Prostate gland (tissue), 2 donors: ENCODE measurements at regions not wholly inside any gene's neighbourhood (a gene's known extent, or its start where the extent isn't known, plus 50 kb on each side); places are given as distances from the start of the nearest gene placed in this dataset.

ENCODE experiments used
- DNase-seq: peaks from one replicate; pipeline ENCODE4 v3.0.0-alpha.2; 2019; ENCODE audit warnings: low spot score
- H3K27ac ChIP-seq, 2 donors: fragments of 200-600 bp; sonication (generic); 2 replicates each; pipeline ENCODE4 v1.5.1; 2017 to 2019
- H3K27me3 ChIP-seq: fragments of 200-600 bp; sonication (generic); replicated peaks from 2 replicates; pipeline ENCODE4 v1.5.1; 2019; ENCODE audit not compliant: insufficient read depth
- H3K36me3 ChIP-seq, 2 donors: fragments of 200-600 bp; sonication (generic); 1 replicate in 1 of 2; 2 replicates in 1 of 2; pipeline versions ENCODE4 v1.5.1 to v1.8.1; 2017 to 2019
- H3K4me1 ChIP-seq: fragments of 200-600 bp; sonication (generic); replicated peaks from 2 replicates; pipeline ENCODE4 v1.5.1; 2019
- H3K4me3 ChIP-seq, 2 donors: fragments of 200-600 bp; sonication (generic); 2 replicates each; pipeline ENCODE4 v1.5.1; 2017 to 2019
- H3K9me3 ChIP-seq: fragments of 200-600 bp; sonication (generic); 2 replicates; pipeline ENCODE4 v1.5.1; 2017
- POLR2A ChIP-seq: fragments of 450-650 bp; IDR thresholded peaks from one replicate; pipeline ENCODE4 v1.6.1; 2016; ENCODE audit warnings: antibody characterized with exemption, mild to moderate bottlenecking
- POLR2AphosphoS5 ChIP-seq: sonication (generic); formaldehyde crosslinking; IDR thresholded peaks from one replicate; pipeline ENCODE4 v1.6.1; 2017; ENCODE audit warnings: antibody characterized with exemption
- WGBS: methylation state at CpG from one replicate; pipeline ENCODE4 v1.1.5; 2018; 5-methylcytosine and 5-hydroxymethylcytosine counted together
- intact Hi-C: fragments of 100-400 bp; cut with DNase I; formaldehyde crosslinking; loops from one replicate; pipeline ENCODE4 v1.14.2; 2022
- TF ChIP-seq, protein P1 (sequence below), 4 experiments: fragments of 200-600 bp in 2 of 4; fragments of 450-650 bp in 2 of 4; sonication (generic) in 2 of 4; IDR thresholded peaks; 1 replicate in 3 of 4; 2 replicates in 1 of 4; pipeline ENCODE4 v1.5.1; 2016 to 2019; ENCODE audit warnings: antibody characterized with exemption in 4 of 4, mild to moderate bottlenecking in 2 of 4, moderate library complexity in 2 of 4

DNA sequence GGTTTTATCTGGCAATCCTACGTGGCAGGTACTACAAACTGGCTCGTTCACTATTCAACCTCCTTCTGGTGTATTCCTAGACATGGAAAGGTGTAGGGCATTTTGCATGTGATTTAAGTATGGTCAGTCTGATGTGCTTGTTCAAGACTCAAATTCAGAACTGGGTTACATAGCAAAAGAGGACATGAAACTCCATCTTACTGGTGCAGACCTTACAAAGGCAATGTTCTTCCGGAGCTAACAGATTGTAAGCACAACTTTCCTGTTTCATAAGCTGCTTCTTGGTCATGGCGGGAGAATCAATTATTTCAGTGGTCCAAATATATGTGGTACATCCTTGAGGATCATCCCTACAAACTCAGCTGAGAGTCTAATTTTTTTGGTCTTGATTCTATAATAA is 703.4 kb downstream of the EPM2A start:
- 71% methylated on average over 4 of the region's 4 CpGs for WGBS
- H3K36me3 ChIP-seq, result no peaks in the 10 kb centered on the region
- intact Hi-C loops, result no loop called here

DNA sequence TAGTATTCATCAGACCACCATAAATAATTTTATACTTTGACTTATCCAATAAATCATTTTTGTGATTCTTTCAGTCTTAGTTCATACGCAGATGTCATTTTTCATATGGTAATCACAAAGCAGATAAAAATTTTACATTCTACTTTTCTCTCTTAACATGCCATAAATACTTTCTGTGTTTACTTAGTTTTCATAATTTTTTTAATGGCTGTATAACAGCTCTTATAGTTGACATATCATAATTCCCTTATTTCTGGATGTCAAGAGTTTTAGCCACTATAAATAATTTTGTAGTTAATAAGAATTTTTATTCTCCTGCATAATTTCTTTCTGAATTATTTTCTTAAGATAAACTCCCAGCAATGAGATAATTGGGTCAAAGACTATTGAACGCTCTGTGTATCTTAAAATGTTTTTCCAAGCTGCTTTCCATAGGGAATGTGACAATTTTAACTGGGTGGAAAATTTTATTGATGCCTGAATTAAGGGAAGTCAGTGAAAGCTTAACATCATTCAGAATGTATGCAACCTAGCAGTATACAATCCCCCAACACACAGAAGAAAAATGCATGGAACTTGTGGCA is 702.7 kb downstream of the EPM2A start:
- Histone ChIP-seq H3K4me3 (no peak overlapping the region), H3K4me1 (no peaks in the 10 kb centered on the region), H3K9me3 (no peaks in the 10 kb centered on the region), H3K27ac (no peak overlapping the region), H3K36me3 (no peaks in the 10 kb centered on the region), H3K27me3 (no peaks in the 10 kb centered on the region)
- DNase-seq, result no peak
- 76% methylated on average over 2 of the region's 2 CpGs for WGBS
- intact Hi-C loops, result no loop called here
- no peak for TF ChIP-seq POLR2A
- TF ChIP-seq, protein P1, sequence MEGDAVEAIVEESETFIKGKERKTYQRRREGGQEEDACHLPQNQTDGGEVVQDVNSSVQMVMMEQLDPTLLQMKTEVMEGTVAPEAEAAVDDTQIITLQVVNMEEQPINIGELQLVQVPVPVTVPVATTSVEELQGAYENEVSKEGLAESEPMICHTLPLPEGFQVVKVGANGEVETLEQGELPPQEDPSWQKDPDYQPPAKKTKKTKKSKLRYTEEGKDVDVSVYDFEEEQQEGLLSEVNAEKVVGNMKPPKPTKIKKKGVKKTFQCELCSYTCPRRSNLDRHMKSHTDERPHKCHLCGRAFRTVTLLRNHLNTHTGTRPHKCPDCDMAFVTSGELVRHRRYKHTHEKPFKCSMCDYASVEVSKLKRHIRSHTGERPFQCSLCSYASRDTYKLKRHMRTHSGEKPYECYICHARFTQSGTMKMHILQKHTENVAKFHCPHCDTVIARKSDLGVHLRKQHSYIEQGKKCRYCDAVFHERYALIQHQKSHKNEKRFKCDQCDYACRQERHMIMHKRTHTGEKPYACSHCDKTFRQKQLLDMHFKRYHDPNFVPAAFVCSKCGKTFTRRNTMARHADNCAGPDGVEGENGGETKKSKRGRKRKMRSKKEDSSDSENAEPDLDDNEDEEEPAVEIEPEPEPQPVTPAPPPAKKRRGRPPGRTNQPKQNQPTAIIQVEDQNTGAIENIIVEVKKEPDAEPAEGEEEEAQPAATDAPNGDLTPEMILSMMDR (IDR thresholded peaks at IDR 0.05), result no peak
- TF ChIP-seq POLR2AphosphoS5, result no peak

More for the DNA sequence above, 703.4 kb downstream of the EPM2A start:
- Histone ChIP-seq H3K4me1 (no peaks in the 10 kb centered on the region), H3K27me3 (no peaks in the 10 kb centered on the region), H3K27ac (no peak overlapping the region), H3K9me3 (no peaks in the 10 kb centered on the region), H3K4me3 (no peak overlapping the region)
- DNase-seq, result no peak
- TF ChIP-seq POLR2A, result no peak
- TF ChIP-seq, protein P1 (IDR thresholded peaks at IDR 0.05), result no peak
- no peak for TF ChIP-seq POLR2AphosphoS5

DNA sequence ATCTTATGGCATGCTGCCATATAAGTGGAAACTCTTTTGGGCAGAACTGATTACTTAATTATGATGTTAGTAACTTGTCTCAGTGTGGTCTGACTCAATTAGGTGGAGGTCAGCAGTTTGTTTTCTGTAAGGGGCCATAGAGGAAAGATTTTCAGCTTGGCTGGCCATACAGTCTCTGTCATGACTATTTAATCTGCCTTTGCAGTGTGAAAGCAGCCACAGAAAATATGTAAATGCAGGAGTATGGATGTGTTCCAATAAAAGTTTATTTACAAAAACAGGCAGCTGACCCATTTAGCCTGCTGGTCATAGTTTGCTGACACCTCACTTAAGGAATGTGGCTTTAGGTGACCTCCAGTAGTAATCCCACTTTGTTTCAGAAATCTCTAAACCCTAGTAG is 700.7 kb downstream of the EPM2A start:
- TF ChIP-seq, protein P1 (IDR thresholded peaks at IDR 0.05), result no peak
- TF ChIP-seq POLR2AphosphoS5, result no peak
- no peak for TF ChIP-seq POLR2A
- intact Hi-C loops, result no loop called here
- Histone ChIP-seq H3K27me3 (no peaks in the 10 kb centered on the region), H3K36me3 (no peaks in the 10 kb centered on the region), H3K4me1 (no peaks in the 10 kb centered on the region), H3K27ac (no peak overlapping the region), H3K4me3 (no peak overlapping the region), H3K9me3 (no peaks in the 10 kb centered on the region)
- no peak for DNase-seq

DNA sequence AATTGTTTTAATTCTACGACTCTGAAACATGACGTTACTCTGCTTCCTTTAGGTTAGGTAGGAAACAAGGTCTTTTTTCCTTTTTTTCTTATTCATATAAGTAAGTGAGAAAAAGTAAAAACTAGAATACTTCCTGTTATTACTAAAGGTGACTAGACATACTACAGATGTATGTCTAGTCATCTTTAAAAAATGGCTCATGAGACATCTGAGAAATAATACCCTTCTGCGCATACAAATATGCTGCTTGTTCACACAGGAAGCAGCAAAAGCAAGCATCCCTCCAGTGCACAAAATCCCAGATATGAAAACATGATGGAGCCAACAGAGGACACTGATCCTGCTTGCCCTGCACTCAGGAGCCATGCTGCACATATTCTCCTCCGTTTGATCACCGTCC is 699.1 kb downstream of the EPM2A start:
- DNase-seq, result no peak
- no peaks in the 10 kb centered on the region for H3K9me3 ChIP-seq
- no peaks in the 10 kb centered on the region for H3K4me1 ChIP-seq
- intact Hi-C loops, result no loop called here
- H3K27me3 ChIP-seq, result no peaks in the 10 kb centered on the region
- H3K4me3 ChIP-seq, result no peak overlapping the region
- H3K36me3 ChIP-seq, result no peaks in the 10 kb centered on the region
- 88% methylated on average over 5 of the region's 5 CpGs for WGBS
- no peak overlapping the region for H3K27ac ChIP-seq
- TF ChIP-seq, protein P1 (IDR thresholded peaks at IDR 0.05), result no peak
- TF ChIP-seq POLR2A (no peak), POLR2AphosphoS5 (no peak)

DNA sequence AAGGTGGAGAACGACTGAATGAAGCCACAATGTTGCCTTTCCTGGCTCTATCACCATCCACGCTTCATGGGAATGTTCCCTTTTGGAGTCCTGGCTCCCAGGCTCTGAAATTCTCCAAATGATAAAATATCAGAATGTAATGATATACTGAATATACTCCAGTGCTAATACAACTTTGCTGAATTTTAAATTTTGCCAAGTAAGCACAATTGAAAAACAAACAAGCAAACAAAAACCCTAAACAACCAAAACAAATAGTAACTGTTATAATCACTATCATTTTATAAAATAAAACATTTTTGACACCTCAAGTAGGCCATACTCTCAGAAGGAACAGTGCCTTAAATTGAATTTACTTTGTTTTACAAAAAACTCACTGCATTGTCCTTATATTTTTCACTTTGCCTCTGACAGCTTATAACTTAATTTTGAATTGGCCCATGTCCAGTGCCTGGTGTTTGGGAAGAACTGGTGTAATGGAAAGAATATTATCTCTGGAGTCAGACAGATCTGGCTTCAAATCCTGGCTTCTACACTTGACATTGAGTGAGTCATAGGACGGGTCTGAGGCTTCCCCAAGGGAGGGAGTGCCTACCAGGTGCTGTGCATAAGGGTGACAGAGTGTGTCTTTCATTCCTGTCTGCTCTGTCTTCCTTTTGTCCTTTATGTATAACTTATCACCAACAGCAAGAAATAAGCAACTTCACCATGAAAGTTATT is 698.3 kb downstream of the EPM2A start:
- DNase-seq, result no peak
- intact Hi-C loops, result no loop called here
- no peak overlapping the region for H3K4me3 ChIP-seq
- no peak overlapping the region for H3K27ac ChIP-seq
- TF ChIP-seq, protein P1 (IDR thresholded peaks at IDR 0.05), result no peak
- TF ChIP-seq POLR2AphosphoS5 (no peak), POLR2A (no peak)
- H3K9me3 ChIP-seq, result no peaks in the 10 kb centered on the region
- H3K36me3 ChIP-seq, result no peaks in the 10 kb centered on the region
- 81% methylated on average over 3 of the region's 3 CpGs for WGBS
- H3K4me1 ChIP-seq, result no peaks in the 10 kb centered on the region
- no peaks in the 10 kb centered on the region for H3K27me3 ChIP-seq
